ENCODE measurements at regions not wholly inside any gene's neighbourhood (a gene's known extent, or its start where the extent isn't known, plus 50 kb on each side); places are given as distances from the start of the nearest gene placed in this dataset.

- TF ChIP-seq CTCF (conservative IDR thresholded peaks at IDR 0.05; ENCODE audit: low read depth, low read length) = no peak
- no peak for TF ChIP-seq EZH2 (IDR thresholded peaks at IDR 0.05; ENCODE audit: borderline replicate concordance, low read depth, low read length, poor library complexity, severe bottlenecking)
Measured at GRCh38 chr2:129347486-129348217, 631.8 kb upstream of the RAB6C start.

Measured in A673 (cell line).